ENCODE measurements at regions not wholly inside any gene's neighbourhood (a gene's known extent, or its start where the extent isn't known, plus 50 kb on each side); places are given as distances from the start of the nearest gene placed in this dataset.
"Not testable (repeated sequence)": the region's sequence is repeated elsewhere in the genome, so short reads cannot be mapped to it uniquely, and the experiment has no call there.

DNA sequence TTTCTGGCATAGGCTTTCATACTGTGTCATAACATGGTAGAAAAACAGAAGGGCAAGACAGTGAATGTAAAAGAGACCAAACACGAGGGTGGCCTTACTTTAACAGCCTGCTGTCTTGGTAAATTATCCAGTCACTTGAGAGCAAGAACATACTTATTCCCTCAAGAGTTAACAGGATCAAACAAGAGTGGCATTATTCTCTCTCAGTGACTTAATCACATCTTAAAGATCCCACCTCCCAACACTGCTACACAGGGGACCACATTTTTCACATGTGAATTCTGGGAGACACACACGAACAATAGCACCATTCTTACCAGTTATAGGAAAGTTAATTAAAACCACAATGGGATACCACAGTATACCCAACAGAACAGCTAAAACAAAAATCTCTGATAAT is 898.0 kb upstream of the C9orf72 start:
- Histone ChIP-seq H3K9me3 (peaks cover 7% of the 10 kb centered on the region), H3K4me3 (no peak overlapping the region), H3K27me3 (ENCODE audit: low read depth) (no peaks in the 10 kb centered on the region), H3K36me3 (no peaks in the 10 kb centered on the region), H3K4me1 (no peaks in the 10 kb centered on the region), H3K27ac (no peak overlapping the region)
- no peak for ATAC-seq
- intact Hi-C loops (cut with DNase I): no loop called here
- DNase-seq: no peak
- TF ChIP-seq, protein P1, sequence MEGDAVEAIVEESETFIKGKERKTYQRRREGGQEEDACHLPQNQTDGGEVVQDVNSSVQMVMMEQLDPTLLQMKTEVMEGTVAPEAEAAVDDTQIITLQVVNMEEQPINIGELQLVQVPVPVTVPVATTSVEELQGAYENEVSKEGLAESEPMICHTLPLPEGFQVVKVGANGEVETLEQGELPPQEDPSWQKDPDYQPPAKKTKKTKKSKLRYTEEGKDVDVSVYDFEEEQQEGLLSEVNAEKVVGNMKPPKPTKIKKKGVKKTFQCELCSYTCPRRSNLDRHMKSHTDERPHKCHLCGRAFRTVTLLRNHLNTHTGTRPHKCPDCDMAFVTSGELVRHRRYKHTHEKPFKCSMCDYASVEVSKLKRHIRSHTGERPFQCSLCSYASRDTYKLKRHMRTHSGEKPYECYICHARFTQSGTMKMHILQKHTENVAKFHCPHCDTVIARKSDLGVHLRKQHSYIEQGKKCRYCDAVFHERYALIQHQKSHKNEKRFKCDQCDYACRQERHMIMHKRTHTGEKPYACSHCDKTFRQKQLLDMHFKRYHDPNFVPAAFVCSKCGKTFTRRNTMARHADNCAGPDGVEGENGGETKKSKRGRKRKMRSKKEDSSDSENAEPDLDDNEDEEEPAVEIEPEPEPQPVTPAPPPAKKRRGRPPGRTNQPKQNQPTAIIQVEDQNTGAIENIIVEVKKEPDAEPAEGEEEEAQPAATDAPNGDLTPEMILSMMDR (IDR thresholded peaks at IDR 0.05): no peak

DNA sequence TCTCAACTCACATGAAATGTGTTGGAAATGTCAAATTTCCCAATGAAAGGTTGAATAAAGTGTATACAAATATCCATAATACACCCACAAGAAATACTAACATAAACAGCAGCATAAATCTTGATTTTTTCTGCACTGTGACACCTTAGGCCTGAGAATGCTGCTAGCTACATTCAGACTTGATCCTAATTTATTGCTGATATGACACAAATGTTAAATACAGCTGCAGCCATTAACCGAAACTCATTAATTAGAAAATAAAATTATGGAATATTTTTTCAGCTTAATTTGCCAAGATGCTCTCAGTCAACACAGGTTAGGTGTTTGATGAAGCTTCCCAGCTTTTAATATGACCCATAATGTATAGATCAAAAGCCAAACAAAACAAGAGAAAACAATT is 914.3 kb upstream of the C9orf72 start:
- Histone ChIP-seq H3K27me3 (ENCODE audit: low read depth) (no peaks in the 10 kb centered on the region), H3K36me3 (no peaks in the 10 kb centered on the region), H3K9me3 (no peaks in the 10 kb centered on the region), H3K4me3 (no peak overlapping the region), H3K27ac (no peak overlapping the region), H3K4me1 (no peaks in the 10 kb centered on the region)
- intact Hi-C loops (cut with DNase I): no loop called here
- TF ChIP-seq, protein P1 (IDR thresholded peaks at IDR 0.05): no peak
- no peak for DNase-seq
- no peak for ATAC-seq

DNA sequence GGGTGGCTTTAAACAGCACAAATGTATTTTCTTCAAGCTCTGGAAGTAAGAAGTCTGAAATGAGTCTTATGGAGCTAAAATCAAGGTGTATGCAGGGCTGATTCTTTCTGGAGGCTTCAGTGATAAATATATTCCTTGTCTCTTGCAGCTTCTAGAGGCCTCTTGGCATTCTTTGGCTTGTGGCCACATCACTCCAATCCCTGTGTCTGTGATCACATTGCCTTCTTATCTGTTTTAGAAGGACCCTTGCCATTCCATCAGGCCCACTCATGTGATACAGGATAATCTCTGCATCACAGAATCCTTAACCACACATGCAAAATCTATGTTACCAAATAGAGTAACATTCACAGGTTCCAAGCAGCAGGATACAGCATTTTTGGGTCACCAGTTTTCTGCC is 917.8 kb upstream of the C9orf72 start:
- ATAC-seq: no peak
- intact Hi-C loops (cut with DNase I): no loop called here
- H3K27me3 ChIP-seq (ENCODE audit: low read depth): no peaks in the 10 kb centered on the region
- H3K4me1 ChIP-seq: no peaks in the 10 kb centered on the region
- no peak overlapping the region for H3K27ac ChIP-seq
- H3K4me3 ChIP-seq: no peak overlapping the region
- TF ChIP-seq, protein P1 (IDR thresholded peaks at IDR 0.05): no peak
- H3K36me3 ChIP-seq: no peaks in the 10 kb centered on the region
- DNase-seq: no peak
- no peaks in the 10 kb centered on the region for H3K9me3 ChIP-seq

DNA sequence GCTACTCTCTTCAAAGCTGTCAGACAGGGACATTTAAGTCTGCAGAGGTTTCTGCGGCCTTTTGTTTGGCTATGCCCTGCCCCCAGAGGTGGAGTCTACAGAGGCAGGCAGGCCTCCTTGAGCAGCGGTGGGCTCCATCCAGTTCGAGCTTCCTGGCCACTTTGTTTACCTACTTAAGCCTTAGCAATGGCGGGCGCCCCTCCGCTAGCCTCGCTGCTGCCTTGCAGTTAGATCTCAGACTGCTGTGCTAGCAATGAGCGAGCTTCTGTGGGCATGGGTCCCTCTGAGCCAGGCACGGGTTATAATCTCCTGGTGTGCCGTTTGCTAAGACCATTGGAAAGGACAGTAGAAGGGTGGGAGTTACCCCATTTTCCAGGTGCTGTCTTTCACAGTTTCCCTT is 924.9 kb upstream of the C9orf72 start:
- intact Hi-C loops (cut with DNase I): not testable (repeated sequence)

DNA sequence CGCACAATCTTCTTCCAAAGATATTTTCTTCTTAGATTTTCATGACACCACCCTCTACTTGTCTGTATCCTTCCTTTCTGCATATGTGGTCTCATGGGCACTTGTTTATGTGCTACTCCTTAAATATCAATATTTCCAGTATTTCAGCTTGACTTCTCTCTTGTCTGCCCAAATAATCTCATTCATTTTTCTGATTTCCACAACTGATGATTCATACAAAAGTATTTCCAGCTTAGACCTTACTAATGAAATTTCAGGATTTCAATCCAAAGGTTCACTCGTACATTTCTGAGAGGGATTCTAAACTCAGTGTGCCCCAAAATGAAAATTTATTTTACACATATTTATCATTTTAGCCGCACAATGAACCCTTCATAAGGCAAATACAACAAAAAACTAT is 928.9 kb upstream of the C9orf72 start:
- no peak overlapping the region for H3K27ac ChIP-seq
- intact Hi-C loops (cut with DNase I): no loop called here
- no peaks in the 10 kb centered on the region for H3K36me3 ChIP-seq

More for the DNA sequence above, 924.9 kb upstream of the C9orf72 start:
- ATAC-seq; H3K27me3 ChIP-seq (ENCODE audit: low read depth); DNase-seq; H3K27ac ChIP-seq; H3K9me3 ChIP-seq; H3K36me3 ChIP-seq; H3K4me1 ChIP-seq; H3K4me3 ChIP-seq: not testable (repeated sequence)

DNA sequence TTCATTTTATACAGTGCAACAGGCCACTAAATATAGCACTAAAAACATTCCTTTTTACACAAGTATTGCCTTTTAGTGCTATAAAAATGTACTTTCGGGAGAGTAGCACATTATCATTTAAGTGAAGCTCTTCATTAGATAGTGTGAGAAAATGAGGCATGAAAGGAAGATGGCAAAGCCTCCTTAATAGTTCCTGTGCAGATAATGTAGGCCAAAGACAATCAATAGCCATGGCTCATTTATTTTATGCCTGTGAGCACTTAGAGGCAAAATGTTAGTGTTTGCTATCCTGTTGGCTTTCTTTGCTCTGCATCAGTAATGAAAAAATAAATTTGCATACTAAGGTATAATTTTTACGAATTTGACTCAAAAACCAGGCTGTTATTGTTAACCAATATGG is 929.5 kb upstream of the C9orf72 start:
- no peak overlapping the region for H3K4me3 ChIP-seq
- intact Hi-C loops (cut with DNase I): no loop called here
- no peak for DNase-seq
- H3K27ac ChIP-seq: no peak overlapping the region
- TF ChIP-seq, protein P1 (IDR thresholded peaks at IDR 0.05): no peak
- no peaks in the 10 kb centered on the region for H3K36me3 ChIP-seq
- H3K27me3 ChIP-seq (ENCODE audit: low read depth): no peaks in the 10 kb centered on the region
- H3K9me3 ChIP-seq: no peaks in the 10 kb centered on the region
- no peak for ATAC-seq
- no peaks in the 10 kb centered on the region for H3K4me1 ChIP-seq

More for the DNA sequence above, 928.9 kb upstream of the C9orf72 start:
- no peak overlapping the region for H3K4me3 ChIP-seq
- DNase-seq: no peak
- H3K9me3 ChIP-seq: no peaks in the 10 kb centered on the region
- no peaks in the 10 kb centered on the region for H3K4me1 ChIP-seq
- TF ChIP-seq, protein P1 (IDR thresholded peaks at IDR 0.05): no peak
- no peak for ATAC-seq
- H3K27me3 ChIP-seq (ENCODE audit: low read depth): no peaks in the 10 kb centered on the region
